Astrocyte (in vitro differentiated cells and primary cell): ENCODE measurements at regions not wholly inside any gene's neighbourhood (a gene's known extent, or its start where the extent isn't known, plus 50 kb on each side); places are given as distances from the start of the nearest gene placed in this dataset.

Experiments used
- DNase-seq: peaks from one replicate; pipeline ENCODE4 v3.0.0-alpha.2; 2010; ENCODE audit warnings: low read depth
- FAIRE-seq: peaks from 2 replicates; lab custom pipeline; 2011; peaks lifted over from hg19 to GRCh38; lab: Jason Lieb, UNC
- H2AFZ ChIP-seq: 2 replicates; pipeline ENCODE4 v1.6.0; 2012; ENCODE audit warnings: low read depth, low read length, inconsistent platforms
- H3K27ac ChIP-seq: 2 replicates; pipeline ENCODE4 v1.5.1; 2011; ENCODE audit warnings: low read depth, low read length, inconsistent platforms
- H3K27me3 ChIP-seq: 2 replicates; pipeline ENCODE4 v1.6.0; 2011; ENCODE audit warnings: low read length, inconsistent platforms; ENCODE audit not compliant: insufficient read depth
- H3K36me3 ChIP-seq: 2 replicates; pipeline ENCODE4 v1.5.1; 2011; ENCODE audit warnings: low read length, inconsistent platforms; ENCODE audit not compliant: insufficient read depth
- H3K4me1 ChIP-seq: 2 replicates; pipeline ENCODE4 v1.5.1; 2011; ENCODE audit warnings: low read length, inconsistent platforms; ENCODE audit not compliant: insufficient read depth
- H3K4me2 ChIP-seq: 2 replicates; pipeline ENCODE4 v1.6.0; 2012; ENCODE audit warnings: low read length, inconsistent platforms
- H3K4me3 ChIP-seq: 2 replicates; pipeline ENCODE4 v1.5.1; 2011; ENCODE audit warnings: low read depth, mild to moderate bottlenecking, low read length, inconsistent platforms; ENCODE audit not compliant: insufficient read depth
- H3K79me2 ChIP-seq: 2 replicates; pipeline ENCODE4 v1.6.0; 2012; ENCODE audit warnings: mild to moderate bottlenecking, low read length, inconsistent platforms; ENCODE audit not compliant: insufficient read depth
- H3K9ac ChIP-seq: 2 replicates; pipeline ENCODE4 v1.6.0; 2012; ENCODE audit warnings: mild to moderate bottlenecking, low read length, inconsistent platforms
- H3K9me3 ChIP-seq: 2 replicates; pipeline ENCODE4 v1.5.1; 2012; ENCODE audit warnings: low read depth, mild to moderate bottlenecking, low read length, inconsistent platforms; ENCODE audit not compliant: insufficient read depth
- H4K20me1 ChIP-seq: 2 replicates; pipeline ENCODE4 v1.6.0; 2012; ENCODE audit warnings: low read length, inconsistent platforms; ENCODE audit not compliant: insufficient read depth
- H3K27ac Mint-ChIP-seq: one replicate; pipeline ENCODE4 v1.8.0; 2021; ENCODE audit warnings: mild to moderate bottlenecking, mixed read lengths; ENCODE audit not compliant: unreplicated experiment
- H3K27me3 Mint-ChIP-seq: one replicate; pipeline ENCODE4 v1.8.0; 2021; ENCODE audit warnings: low read depth, mixed read lengths; ENCODE audit not compliant: unreplicated experiment
- H3K36me3 Mint-ChIP-seq: one replicate; pipeline ENCODE4 v1.8.0; 2021; ENCODE audit warnings: low read depth, mixed read lengths; ENCODE audit not compliant: unreplicated experiment
- H3K4me1 Mint-ChIP-seq: one replicate; pipeline ENCODE4 v1.8.0; 2021; ENCODE audit warnings: low read depth, mixed read lengths; ENCODE audit not compliant: unreplicated experiment
- H3K4me3 Mint-ChIP-seq: one replicate; pipeline ENCODE4 v1.8.0; 2021; ENCODE audit warnings: mild to moderate bottlenecking, moderate library complexity, mixed read lengths; ENCODE audit not compliant: unreplicated experiment
- H3K9me3 Mint-ChIP-seq: one replicate; pipeline ENCODE4 v1.8.0; 2021; ENCODE audit warnings: mild to moderate bottlenecking, mixed read lengths; ENCODE audit not compliant: unreplicated experiment
- CTCF ChIP-seq: IDR thresholded peaks from 2 replicates; pipeline ENCODE4 v1.5.1; 2011; ENCODE audit warnings: low read depth, mild to moderate bottlenecking, inconsistent platforms, low read length, moderate library complexity; ENCODE audit not compliant: insufficient read depth
- EZH2 ChIP-seq: IDR thresholded peaks from 2 replicates; pipeline ENCODE4 v1.6.1; 2012; ENCODE audit warnings: mild to moderate bottlenecking, low read length, inconsistent platforms; ENCODE audit not compliant: insufficient read depth

GRCh38 chr6:4008324-4009047 lies 70.5 kb downstream of the FAM217A start:
- peak overlapping the region; percentile 40 for H3K27ac ChIP-seq
- H3K4me1 ChIP-seq, result peaks cover 3% of the 10 kb centered on the region
- Mint-ChIP-seq H3K36me3 (peaks cover 5% of the 10 kb centered on the region), H3K27me3 (no peaks in the 10 kb centered on the region), H3K4me3 (no peak overlapping the region), H3K4me1 (peaks cover 7% of the 10 kb centered on the region), H3K27ac (peak overlapping the region; percentile 4), H3K9me3 (no peaks in the 10 kb centered on the region)
- peaks cover 19% of the 10 kb centered on the region for H4K20me1 ChIP-seq
- H3K4me3 ChIP-seq, result no peak overlapping the region
- DNase-seq (peak; percentile 78), FAIRE-seq (no peak)
- H3K9me3 ChIP-seq, result no peaks in the 10 kb centered on the region
- no peak overlapping the region for H3K4me2 ChIP-seq
- TF ChIP-seq CTCF, result peak; percentile 64
- no peak for TF ChIP-seq EZH2
- peaks cover 44% of the 10 kb centered on the region for H3K79me2 ChIP-seq
- H3K9ac ChIP-seq, result peak overlapping the region; percentile 33
- H3K27me3 ChIP-seq, result no peaks in the 10 kb centered on the region
- H2AFZ ChIP-seq, result no peak overlapping the region
- H3K36me3 ChIP-seq, result no peaks in the 10 kb centered on the region

GRCh38 chr6:4009486-4009885 lies 69.5 kb downstream of the FAM217A start:
- Histone ChIP-seq H3K79me2 (peaks cover 54% of the 10 kb centered on the region), H3K27ac (no peak overlapping the region), H4K20me1 (peaks cover 16% of the 10 kb centered on the region), H3K4me2 (no peak overlapping the region), H3K36me3 (peaks cover 4% of the 10 kb centered on the region), H3K4me1 (peaks cover 3% of the 10 kb centered on the region), H3K4me3 (no peak overlapping the region), H3K9me3 (no peaks in the 10 kb centered on the region), H3K27me3 (no peaks in the 10 kb centered on the region), H2AFZ (no peak overlapping the region), H3K9ac (no peak overlapping the region)
- FAIRE-seq (no peak), DNase-seq (no peak)
- Mint-ChIP-seq H3K27me3 (no peaks in the 10 kb centered on the region), H3K4me1 (peaks cover 7% of the 10 kb centered on the region), H3K4me3 (no peak overlapping the region), H3K36me3 (peaks cover 7% of the 10 kb centered on the region), H3K9me3 (no peaks in the 10 kb centered on the region), H3K27ac (no peak overlapping the region)
- TF ChIP-seq EZH2 (no peak), CTCF (no peak)

- H3K27me3 Mint-ChIP-seq, result no peaks in the 10 kb centered on the region
- Histone ChIP-seq H3K4me3 (no peak overlapping the region), H3K9ac (no peak overlapping the region), H3K27ac (no peak overlapping the region), H3K27me3 (no peaks in the 10 kb centered on the region), H3K36me3 (peaks cover 4% of the 10 kb centered on the region), H2AFZ (no peak overlapping the region), H3K79me2 (peaks cover 60% of the 10 kb centered on the region), H4K20me1 (peaks cover 16% of the 10 kb centered on the region), H3K4me1 (peaks cover 3% of the 10 kb centered on the region), H3K9me3 (no peaks in the 10 kb centered on the region), H3K4me2 (no peak overlapping the region)
- peaks cover 7% of the 10 kb centered on the region for H3K36me3 Mint-ChIP-seq
- TF ChIP-seq EZH2 (no peak), CTCF (no peak)
- FAIRE-seq (no peak), DNase-seq (no peak)
- H3K27ac Mint-ChIP-seq, result no peak overlapping the region
- no peak overlapping the region for H3K4me3 Mint-ChIP-seq
- peaks cover 7% of the 10 kb centered on the region for H3K4me1 Mint-ChIP-seq
- H3K9me3 Mint-ChIP-seq, result no peaks in the 10 kb centered on the region
Observed at GRCh38 chr6:4010048-4010447, 68.9 kb downstream of the FAM217A start.
